MM.1S (cell line): ENCODE measurements at regions not wholly inside any gene's neighbourhood (a gene's known extent, or its start where the extent isn't known, plus 50 kb on each side); places are given as distances from the start of the nearest gene placed in this dataset.

ENCODE experiments used
- CTCF ChIP-seq: fragments of 300-600 bp; sonication (generic); IDR thresholded peaks from 2 replicates; pipeline ENCODE4 v1.5.1; 2016; ENCODE audit warnings: antibody characterized with exemption, low read length, mixed read lengths
- EZH2 ChIP-seq: fragments of 300-600 bp; sonication (generic); optimal IDR thresholded peaks from 2 replicates; pipeline ENCODE3; 2017; ENCODE audit warnings: low read depth, mild to moderate bottlenecking, antibody characterized with exemption, low read length, mixed read lengths

- TF ChIP-seq EZH2, result no peak
- TF ChIP-seq CTCF, result no peak
These were observed 122.6 kb upstream of the PFKP start for GRCh38 chr10:2944788-2945187.
